ENCODE measurements at regions not wholly inside any gene's neighbourhood (a gene's known extent, or its start where the extent isn't known, plus 50 kb on each side); places are given as distances from the start of the nearest gene placed in this dataset.

GRCh38 chr5:158302029-158302428 is 443.1 kb upstream of the CLINT1 start:
- Histone ChIP-seq H3K4me1 (ENCODE audit: control insufficient read depth, insufficient read depth, low read length) (no peaks in the 10 kb centered on the region), H3K9me3 (ENCODE audit: control insufficient read depth, low read length) (no peaks in the 10 kb centered on the region), H3K36me3 (ENCODE audit: control insufficient read depth, insufficient read depth, low read length) (no peaks in the 10 kb centered on the region), H3K27me3 (ENCODE audit: control insufficient read depth, insufficient read depth, low read length, poor library complexity, severe bottlenecking) (no peaks in the 10 kb centered on the region), H3K27ac (ENCODE audit: insufficient read depth, low read depth, low read length, poor library complexity, severe bottlenecking) (no peak overlapping the region), H3K4me3 (ENCODE audit: insufficient read depth, low read depth, low read length) (no peak overlapping the region)
- 100% methylated on average over 1 of the region's 2 CpGs for WGBS, 2 experiments

DNA sequence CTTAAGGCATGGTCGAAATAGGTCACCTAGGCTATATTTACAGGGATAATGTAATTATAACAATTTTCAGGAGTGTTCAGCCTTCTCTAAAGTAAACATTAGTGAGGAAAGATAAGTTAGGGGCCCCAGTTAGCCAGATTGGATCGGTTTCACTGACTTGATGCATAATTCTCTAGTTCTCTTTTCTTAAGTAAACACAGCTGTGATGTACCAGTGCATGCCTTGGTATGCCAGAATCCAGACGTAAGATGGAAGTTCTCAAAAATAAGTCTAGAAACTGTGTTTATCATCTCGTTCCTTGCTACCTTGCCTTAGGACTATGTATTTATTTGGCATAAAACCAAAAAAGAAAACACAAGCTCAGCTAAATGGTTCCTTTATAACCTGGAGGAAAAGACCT is 442.2 kb upstream of the CLINT1 start:
- 72 to 73% methylated on average over 4 of the region's 4 CpGs for WGBS, 2 experiments
- H3K9me3 ChIP-seq (ENCODE audit: control insufficient read depth, low read length) = no peaks in the 10 kb centered on the region

GRCh38 chr5:158300256-158300655 is 441.3 kb upstream of the CLINT1 start:
- H3K4me3 ChIP-seq (ENCODE audit: insufficient read depth, low read depth, low read length) = no peak overlapping the region
- H3K36me3 ChIP-seq (ENCODE audit: control insufficient read depth, insufficient read depth, low read length) = no peaks in the 10 kb centered on the region
- no peaks in the 10 kb centered on the region for H3K4me1 ChIP-seq (ENCODE audit: control insufficient read depth, insufficient read depth, low read length)
- H3K27ac ChIP-seq (ENCODE audit: insufficient read depth, low read depth, low read length, poor library complexity, severe bottlenecking) = no peak overlapping the region
- no peaks in the 10 kb centered on the region for H3K27me3 ChIP-seq (ENCODE audit: control insufficient read depth, insufficient read depth, low read length, poor library complexity, severe bottlenecking)
- H3K9me3 ChIP-seq (ENCODE audit: control insufficient read depth, low read length) = no peaks in the 10 kb centered on the region
- 81 to 87% methylated on average over 8 of the region's 8 CpGs for WGBS, 2 experiments

More for the DNA sequence above, 442.2 kb upstream of the CLINT1 start:
- H3K4me3 ChIP-seq (ENCODE audit: insufficient read depth, low read depth, low read length) = no peak overlapping the region
- H3K27ac ChIP-seq (ENCODE audit: insufficient read depth, low read depth, low read length, poor library complexity, severe bottlenecking) = no peak overlapping the region
- H3K36me3 ChIP-seq (ENCODE audit: control insufficient read depth, insufficient read depth, low read length) = no peaks in the 10 kb centered on the region
- no peaks in the 10 kb centered on the region for H3K4me1 ChIP-seq (ENCODE audit: control insufficient read depth, insufficient read depth, low read length)
- no peaks in the 10 kb centered on the region for H3K27me3 ChIP-seq (ENCODE audit: control insufficient read depth, insufficient read depth, low read length, poor library complexity, severe bottlenecking)

GRCh38 chr5:158297002-158297527 is 438.1 kb upstream of the CLINT1 start:
- Histone ChIP-seq H3K27ac (ENCODE audit: insufficient read depth, low read depth, low read length, poor library complexity, severe bottlenecking) (no peak overlapping the region), H3K4me3 (ENCODE audit: insufficient read depth, low read depth, low read length) (no peak overlapping the region), H3K36me3 (ENCODE audit: control insufficient read depth, insufficient read depth, low read length) (no peaks in the 10 kb centered on the region), H3K9me3 (ENCODE audit: control insufficient read depth, low read length) (no peaks in the 10 kb centered on the region), H3K27me3 (ENCODE audit: control insufficient read depth, insufficient read depth, low read length, poor library complexity, severe bottlenecking) (no peaks in the 10 kb centered on the region), H3K4me1 (ENCODE audit: control insufficient read depth, insufficient read depth, low read length) (no peaks in the 10 kb centered on the region)

- H3K27me3 ChIP-seq (ENCODE audit: control insufficient read depth, insufficient read depth, low read length, poor library complexity, severe bottlenecking) = no peaks in the 10 kb centered on the region
- H3K27ac ChIP-seq (ENCODE audit: insufficient read depth, low read depth, low read length, poor library complexity, severe bottlenecking) = no peak overlapping the region
- peaks cover 10% of the 10 kb centered on the region for H3K4me1 ChIP-seq (ENCODE audit: control insufficient read depth, insufficient read depth, low read length)
- no peaks in the 10 kb centered on the region for H3K36me3 ChIP-seq (ENCODE audit: control insufficient read depth, insufficient read depth, low read length)
- no peaks in the 10 kb centered on the region for H3K9me3 ChIP-seq (ENCODE audit: control insufficient read depth, low read length)
- 84 to 85% methylated on average over 6 of the region's 6 CpGs for WGBS, 2 experiments
- no peak overlapping the region for H3K4me3 ChIP-seq (ENCODE audit: insufficient read depth, low read depth, low read length)
Measured at GRCh38 chr5:158294701-158295100, 435.8 kb upstream of the CLINT1 start.

DNA sequence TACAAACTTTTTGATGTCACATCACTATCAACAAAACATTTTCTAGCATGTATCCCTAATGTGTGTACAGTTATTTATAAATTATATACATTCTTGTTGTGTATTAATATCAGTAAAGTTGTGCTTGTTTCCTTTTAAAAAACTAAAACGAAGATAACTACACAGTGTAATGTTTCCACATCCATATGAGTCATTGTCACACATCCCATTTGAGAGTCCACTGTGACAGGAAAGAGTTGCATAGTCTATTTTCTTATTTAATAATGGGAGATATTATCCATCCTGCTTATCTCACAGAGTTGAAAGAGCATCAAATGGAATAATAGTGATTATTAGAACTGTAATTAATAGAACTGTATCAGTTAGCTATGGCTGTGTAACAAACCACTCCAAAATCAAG is 434.0 kb upstream of the CLINT1 start:
- Histone ChIP-seq H3K4me1 (ENCODE audit: control insufficient read depth, insufficient read depth, low read length) (peaks cover 10% of the 10 kb centered on the region), H3K27me3 (ENCODE audit: control insufficient read depth, insufficient read depth, low read length, poor library complexity, severe bottlenecking) (no peaks in the 10 kb centered on the region), H3K9me3 (ENCODE audit: control insufficient read depth, low read length) (no peaks in the 10 kb centered on the region), H3K36me3 (ENCODE audit: control insufficient read depth, insufficient read depth, low read length) (no peaks in the 10 kb centered on the region), H3K4me3 (ENCODE audit: insufficient read depth, low read depth, low read length) (no peak overlapping the region), H3K27ac (ENCODE audit: insufficient read depth, low read depth, low read length, poor library complexity, severe bottlenecking) (no peak overlapping the region)
- 80% methylated on average over 1 of the region's 1 CpG; no CpG with 5 or more reads in 1 of the 2 experiments for WGBS, 2 experiments

DNA sequence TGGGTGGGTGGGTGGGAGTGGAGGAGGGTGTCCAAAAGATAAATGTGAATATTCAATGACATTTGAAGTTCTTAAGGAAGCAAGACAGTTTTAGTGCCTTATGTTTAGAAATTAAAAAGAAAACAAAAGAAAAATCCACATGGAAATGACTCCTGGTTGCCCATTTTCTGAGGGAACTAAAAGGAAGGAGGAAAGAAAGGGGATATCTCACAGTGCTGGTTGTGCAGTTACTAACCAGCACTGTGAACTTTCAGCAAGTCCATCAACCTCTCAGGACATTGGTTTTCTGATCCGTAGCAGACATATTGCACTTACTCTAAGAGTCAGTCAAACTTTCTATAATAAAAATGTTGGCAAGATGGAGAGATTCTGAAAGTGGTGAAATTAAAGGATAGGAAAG is 431.0 kb upstream of the CLINT1 start:
- Histone ChIP-seq H3K4me3 (ENCODE audit: insufficient read depth, low read depth, low read length) (no peak overlapping the region), H3K27me3 (ENCODE audit: control insufficient read depth, insufficient read depth, low read length, poor library complexity, severe bottlenecking) (no peaks in the 10 kb centered on the region), H3K36me3 (ENCODE audit: control insufficient read depth, insufficient read depth, low read length) (no peaks in the 10 kb centered on the region), H3K4me1 (ENCODE audit: control insufficient read depth, insufficient read depth, low read length) (peaks cover 10% of the 10 kb centered on the region), H3K27ac (ENCODE audit: insufficient read depth, low read depth, low read length, poor library complexity, severe bottlenecking) (no peak overlapping the region), H3K9me3 (ENCODE audit: control insufficient read depth, low read length) (no peaks in the 10 kb centered on the region)
- WGBS, 2 experiments = 89 to 100% methylated on average over 1 of the region's 1 CpG

DNA sequence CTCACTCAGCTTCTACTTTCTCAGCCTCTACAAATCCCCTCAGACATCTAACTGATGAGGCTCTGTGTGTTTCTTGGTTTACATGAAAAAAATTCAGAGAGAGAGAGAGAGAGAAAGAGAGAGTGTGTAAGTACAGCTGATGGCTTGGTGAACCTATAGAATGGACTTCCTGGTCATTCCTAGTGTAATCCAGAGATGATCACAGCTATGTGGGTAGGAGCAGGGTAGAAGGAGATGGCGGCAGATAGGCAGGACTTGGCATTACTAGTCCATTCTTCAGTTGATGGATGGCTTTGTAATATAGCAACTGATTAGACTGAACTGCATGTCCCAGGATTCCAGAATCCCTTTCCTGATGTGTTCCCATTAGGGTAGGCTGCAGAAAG is 429.3 kb upstream of the CLINT1 start:
- WGBS, 2 experiments = 88 to 93% methylated on average over 1 of the region's 1 CpG
- no peak overlapping the region for H3K27ac ChIP-seq (ENCODE audit: insufficient read depth, low read depth, low read length, poor library complexity, severe bottlenecking)

DNA sequence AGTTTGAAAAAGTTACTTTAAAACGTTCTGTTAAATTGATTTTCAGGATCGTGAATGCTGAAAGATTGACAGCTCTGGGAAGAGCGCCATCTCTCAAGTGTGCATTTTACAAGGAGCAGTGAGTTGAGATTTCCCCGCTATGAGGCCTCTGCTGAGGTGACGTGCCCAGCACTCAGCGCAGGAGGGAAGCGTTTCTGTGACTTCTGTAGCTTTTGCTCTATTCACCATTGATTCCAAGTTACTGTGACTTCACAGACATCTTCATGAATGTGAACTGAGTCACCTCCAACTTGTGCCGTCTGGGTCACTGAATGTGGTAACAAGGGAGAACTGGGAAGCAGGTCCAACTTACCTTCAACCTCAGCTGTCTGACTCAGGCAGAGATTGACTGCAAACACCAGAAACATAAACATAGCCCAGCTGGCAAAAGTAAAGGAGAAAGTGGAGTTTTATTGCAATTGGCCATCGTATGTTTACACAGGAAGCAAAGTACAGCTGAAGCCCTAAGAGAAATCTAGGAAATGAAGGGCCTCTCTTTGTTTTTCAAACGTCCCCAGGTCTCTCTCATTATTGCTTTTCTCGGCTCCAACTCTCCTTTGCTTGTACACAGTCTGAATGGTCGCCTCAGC is 428.8 kb upstream of the CLINT1 start:
- Histone ChIP-seq H3K9me3 (ENCODE audit: control insufficient read depth, low read length) (no peaks in the 10 kb centered on the region), H3K27me3 (ENCODE audit: control insufficient read depth, insufficient read depth, low read length, poor library complexity, severe bottlenecking) (no peaks in the 10 kb centered on the region), H3K4me1 (ENCODE audit: control insufficient read depth, insufficient read depth, low read length) (peaks cover 10% of the 10 kb centered on the region), H3K4me3 (ENCODE audit: insufficient read depth, low read depth, low read length) (no peak overlapping the region), H3K36me3 (ENCODE audit: control insufficient read depth, insufficient read depth, low read length) (no peaks in the 10 kb centered on the region), H3K27ac (ENCODE audit: insufficient read depth, low read depth, low read length, poor library complexity, severe bottlenecking) (no peak overlapping the region)
- 90 to 91% methylated on average over 12 of the region's 12 CpGs for WGBS, 2 experiments

More for the DNA sequence above, 429.3 kb upstream of the CLINT1 start:
- H3K4me3 ChIP-seq (ENCODE audit: insufficient read depth, low read depth, low read length) = no peak overlapping the region
- no peaks in the 10 kb centered on the region for H3K9me3 ChIP-seq (ENCODE audit: control insufficient read depth, low read length)
- no peaks in the 10 kb centered on the region for H3K36me3 ChIP-seq (ENCODE audit: control insufficient read depth, insufficient read depth, low read length)
- peaks cover 10% of the 10 kb centered on the region for H3K4me1 ChIP-seq (ENCODE audit: control insufficient read depth, insufficient read depth, low read length)
- no peaks in the 10 kb centered on the region for H3K27me3 ChIP-seq (ENCODE audit: control insufficient read depth, insufficient read depth, low read length, poor library complexity, severe bottlenecking)

DNA sequence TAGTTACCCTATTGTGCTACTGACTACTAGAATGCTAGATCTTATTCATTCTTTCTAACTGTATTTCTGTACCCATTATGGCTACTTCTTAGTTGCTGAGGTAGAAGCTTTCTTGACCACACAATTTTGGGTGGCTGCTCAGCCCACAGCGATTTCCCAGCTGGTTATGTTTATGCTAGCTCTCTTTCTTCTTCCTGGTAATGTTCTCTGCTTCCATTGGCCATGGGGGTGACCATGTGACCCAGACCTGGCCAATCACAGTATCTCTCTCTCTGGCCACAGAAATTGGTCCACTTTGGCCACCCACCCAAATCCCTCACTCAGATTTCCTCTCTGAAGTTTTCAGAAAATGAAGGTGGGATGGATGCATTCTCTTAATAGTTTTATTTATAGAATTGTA is 427.9 kb upstream of the CLINT1 start:
- Histone ChIP-seq H3K4me1 (ENCODE audit: control insufficient read depth, insufficient read depth, low read length) (peaks cover 10% of the 10 kb centered on the region), H3K27me3 (ENCODE audit: control insufficient read depth, insufficient read depth, low read length, poor library complexity, severe bottlenecking) (no peaks in the 10 kb centered on the region), H3K36me3 (ENCODE audit: control insufficient read depth, insufficient read depth, low read length) (no peaks in the 10 kb centered on the region), H3K9me3 (ENCODE audit: control insufficient read depth, low read length) (no peaks in the 10 kb centered on the region), H3K4me3 (ENCODE audit: insufficient read depth, low read depth, low read length) (no peak overlapping the region), H3K27ac (ENCODE audit: insufficient read depth, low read depth, low read length, poor library complexity, severe bottlenecking) (no peak overlapping the region)
- WGBS, 2 experiments = 84 to 93% methylated on average over 1 of the region's 1 CpG

Data from ectodermal cell (in vitro differentiated cells).